ENCODE measurements at regions not wholly inside any gene's neighbourhood (a gene's known extent, or its start where the extent isn't known, plus 50 kb on each side); places are given as distances from the start of the nearest gene placed in this dataset.

GRCh38 chr1:94614168-94614815 lies 72.7 kb upstream of the F3 start:
- no peaks in the 10 kb centered on the region for H3K9me3 ChIP-seq (ENCODE audit: control insufficient read depth, insufficient read depth, low read depth, low read length)
- POLR2A ChIA-PET, result no interaction called here
- H3K4me3 ChIP-seq (ENCODE audit: low read depth, low read length), result no peak overlapping the region
- TF ChIP-seq ZNF658 (tag by site-specific recombination; IDR thresholded peaks at IDR 0.05) (no peak), SCRT2 (tag by site-specific recombination; IDR thresholded peaks at IDR 0.05) (peak; percentile 81), ZNF114 (tag by site-specific recombination; IDR thresholded peaks at IDR 0.05) (no peak), ZFHX2 (tag by site-specific recombination; conservative IDR thresholded peaks at IDR 0.05) (no peak), ZNF555 (tag by site-specific recombination; conservative IDR thresholded peaks at IDR 0.05) (no peak), YY2 (tag by site-specific recombination; IDR thresholded peaks at IDR 0.05) (no peak), PRDM2 (tag by site-specific recombination; IDR thresholded peaks at IDR 0.05; ENCODE audit: borderline replicate concordance) (no peak), ZNF169 (tag by site-specific recombination; IDR thresholded peaks at IDR 0.05) (no peak), ZNF777 (tag by site-specific recombination; IDR thresholded peaks at IDR 0.05; ENCODE audit: borderline replicate concordance) (no peak), ZNF24 (tag by site-specific recombination; IDR thresholded peaks at IDR 0.05) (no peak), ZNF16 (tag by site-specific recombination; IDR thresholded peaks at IDR 0.05; ENCODE audit: low read depth) (no peak), ZNF175 (tag by site-specific recombination; IDR thresholded peaks at IDR 0.05) (no peak)
- TF ChIP-seq, protein P1, sequence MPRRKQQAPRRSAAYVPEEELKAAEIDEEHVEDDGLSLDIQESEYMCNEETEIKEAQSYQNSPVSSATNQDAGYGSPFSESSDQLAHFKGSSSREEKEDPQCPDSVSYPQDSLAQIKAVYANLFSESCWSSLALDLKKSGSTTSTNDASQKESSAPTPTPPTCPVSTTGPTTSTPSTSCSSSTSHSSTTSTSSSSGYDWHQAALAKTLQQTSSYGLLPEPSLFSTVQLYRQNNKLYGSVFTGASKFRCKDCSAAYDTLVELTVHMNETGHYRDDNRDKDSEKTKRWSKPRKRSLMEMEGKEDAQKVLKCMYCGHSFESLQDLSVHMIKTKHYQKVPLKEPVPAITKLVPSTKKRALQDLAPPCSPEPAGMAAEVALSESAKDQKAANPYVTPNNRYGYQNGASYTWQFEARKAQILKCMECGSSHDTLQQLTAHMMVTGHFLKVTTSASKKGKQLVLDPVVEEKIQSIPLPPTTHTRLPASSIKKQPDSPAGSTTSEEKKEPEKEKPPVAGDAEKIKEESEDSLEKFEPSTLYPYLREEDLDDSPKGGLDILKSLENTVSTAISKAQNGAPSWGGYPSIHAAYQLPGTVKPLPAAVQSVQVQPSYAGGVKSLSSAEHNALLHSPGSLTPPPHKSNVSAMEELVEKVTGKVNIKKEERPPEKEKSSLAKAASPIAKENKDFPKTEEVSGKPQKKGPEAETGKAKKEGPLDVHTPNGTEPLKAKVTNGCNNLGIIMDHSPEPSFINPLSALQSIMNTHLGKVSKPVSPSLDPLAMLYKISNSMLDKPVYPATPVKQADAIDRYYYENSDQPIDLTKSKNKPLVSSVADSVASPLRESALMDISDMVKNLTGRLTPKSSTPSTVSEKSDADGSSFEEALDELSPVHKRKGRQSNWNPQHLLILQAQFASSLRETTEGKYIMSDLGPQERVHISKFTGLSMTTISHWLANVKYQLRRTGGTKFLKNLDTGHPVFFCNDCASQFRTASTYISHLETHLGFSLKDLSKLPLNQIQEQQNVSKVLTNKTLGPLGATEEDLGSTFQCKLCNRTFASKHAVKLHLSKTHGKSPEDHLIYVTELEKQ (tag by site-specific recombination; IDR thresholded peaks at IDR 0.05; ENCODE audit: borderline replicate concordance), result no peak
- TF ChIP-seq, protein P2, sequence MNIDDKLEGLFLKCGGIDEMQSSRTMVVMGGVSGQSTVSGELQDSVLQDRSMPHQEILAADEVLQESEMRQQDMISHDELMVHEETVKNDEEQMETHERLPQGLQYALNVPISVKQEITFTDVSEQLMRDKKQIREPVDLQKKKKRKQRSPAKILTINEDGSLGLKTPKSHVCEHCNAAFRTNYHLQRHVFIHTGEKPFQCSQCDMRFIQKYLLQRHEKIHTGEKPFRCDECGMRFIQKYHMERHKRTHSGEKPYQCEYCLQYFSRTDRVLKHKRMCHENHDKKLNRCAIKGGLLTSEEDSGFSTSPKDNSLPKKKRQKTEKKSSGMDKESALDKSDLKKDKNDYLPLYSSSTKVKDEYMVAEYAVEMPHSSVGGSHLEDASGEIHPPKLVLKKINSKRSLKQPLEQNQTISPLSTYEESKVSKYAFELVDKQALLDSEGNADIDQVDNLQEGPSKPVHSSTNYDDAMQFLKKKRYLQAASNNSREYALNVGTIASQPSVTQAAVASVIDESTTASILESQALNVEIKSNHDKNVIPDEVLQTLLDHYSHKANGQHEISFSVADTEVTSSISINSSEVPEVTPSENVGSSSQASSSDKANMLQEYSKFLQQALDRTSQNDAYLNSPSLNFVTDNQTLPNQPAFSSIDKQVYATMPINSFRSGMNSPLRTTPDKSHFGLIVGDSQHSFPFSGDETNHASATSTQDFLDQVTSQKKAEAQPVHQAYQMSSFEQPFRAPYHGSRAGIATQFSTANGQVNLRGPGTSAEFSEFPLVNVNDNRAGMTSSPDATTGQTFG (tag by site-specific recombination; IDR thresholded peaks at IDR 0.05; ENCODE audit: borderline replicate concordance), result no peak
- TF ChIP-seq, protein P3, sequence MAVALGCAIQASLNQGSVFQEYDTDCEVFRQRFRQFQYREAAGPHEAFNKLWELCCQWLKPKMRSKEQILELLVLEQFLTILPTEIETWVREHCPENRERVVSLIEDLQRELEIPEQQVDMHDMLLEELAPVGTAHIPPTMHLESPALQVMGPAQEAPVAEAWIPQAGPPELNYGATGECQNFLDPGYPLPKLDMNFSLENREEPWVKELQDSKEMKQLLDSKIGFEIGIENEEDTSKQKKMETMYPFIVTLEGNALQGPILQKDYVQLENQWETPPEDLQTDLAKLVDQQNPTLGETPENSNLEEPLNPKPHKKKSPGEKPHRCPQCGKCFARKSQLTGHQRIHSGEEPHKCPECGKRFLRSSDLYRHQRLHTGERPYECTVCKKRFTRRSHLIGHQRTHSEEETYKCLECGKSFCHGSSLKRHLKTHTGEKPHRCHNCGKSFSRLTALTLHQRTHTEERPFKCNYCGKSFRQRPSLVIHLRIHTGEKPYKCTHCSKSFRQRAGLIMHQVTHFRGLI (tag by site-specific recombination; IDR thresholded peaks at IDR 0.05), result no peak
- TF ChIP-seq, protein P4, sequence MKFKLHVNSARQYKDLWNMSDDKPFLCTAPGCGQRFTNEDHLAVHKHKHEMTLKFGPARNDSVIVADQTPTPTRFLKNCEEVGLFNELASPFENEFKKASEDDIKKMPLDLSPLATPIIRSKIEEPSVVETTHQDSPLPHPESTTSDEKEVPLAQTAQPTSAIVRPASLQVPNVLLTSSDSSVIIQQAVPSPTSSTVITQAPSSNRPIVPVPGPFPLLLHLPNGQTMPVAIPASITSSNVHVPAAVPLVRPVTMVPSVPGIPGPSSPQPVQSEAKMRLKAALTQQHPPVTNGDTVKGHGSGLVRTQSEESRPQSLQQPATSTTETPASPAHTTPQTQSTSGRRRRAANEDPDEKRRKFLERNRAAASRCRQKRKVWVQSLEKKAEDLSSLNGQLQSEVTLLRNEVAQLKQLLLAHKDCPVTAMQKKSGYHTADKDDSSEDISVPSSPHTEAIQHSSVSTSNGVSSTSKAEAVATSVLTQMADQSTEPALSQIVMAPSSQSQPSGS (tag by site-specific recombination; IDR thresholded peaks at IDR 0.05; ENCODE audit: low read depth), result peak; percentile 28; the same call in 1 of the 2 replicates
- no peak overlapping the region for H3K27ac ChIP-seq (ENCODE audit: extremely low read depth, low read depth, low read length)
- no peaks in the 10 kb centered on the region for H3K4me1 ChIP-seq (ENCODE audit: control insufficient read depth, insufficient read depth, low read length)
- CTCF ChIA-PET, result interaction anchor here (0.8 kb wide), 1 partner anchor 12 kb away, joined by 5 read pairs; no protein-coding TSS in a partner anchor
- H3K36me3 ChIP-seq (ENCODE audit: control insufficient read depth in 2 of 2, insufficient read depth in 1 of 2, low read length in 2 of 2), result no peaks in the 10 kb centered on the region
